ENCODE measurements at regions not wholly inside any gene's neighbourhood (a gene's known extent, or its start where the extent isn't known, plus 50 kb on each side); places are given as distances from the start of the nearest gene placed in this dataset.

GRCh38 chr10:130479146-130479545 lies 343.0 kb downstream of the GLRX3 start:
- CTCF ChIA-PET = no interaction called here
- Mint-ChIP-seq H3K9me3 (no peaks in the 10 kb centered on the region), H3K27me3 (no peaks in the 10 kb centered on the region), H3K27ac (no peak overlapping the region), H3K4me1 (ENCODE audit: low read depth) (no peaks in the 10 kb centered on the region), H3K4me3 (no peak overlapping the region), H3K36me3 (ENCODE audit: low read depth) (no peaks in the 10 kb centered on the region)
- POLR2A ChIA-PET = no interaction called here
- TF ChIP-seq CTCF (IDR thresholded peaks at IDR 0.05) = no peak
- DNase-seq (no peak), ATAC-seq (no peak)
- intact Hi-C loops (cut with micrococcal nuclease) = no loop called here

GRCh38 chr10:130479926-130480325 lies 343.7 kb downstream of the GLRX3 start:
- POLR2A ChIA-PET = no interaction called here
- H3K27me3 Mint-ChIP-seq = no peaks in the 10 kb centered on the region
- ATAC-seq = no peak
- no peak for TF ChIP-seq CTCF (IDR thresholded peaks at IDR 0.05)
- no peaks in the 10 kb centered on the region for H3K4me1 Mint-ChIP-seq (ENCODE audit: low read depth)
- intact Hi-C loops (cut with micrococcal nuclease) = no loop called here
- DNase-seq = no peak
- H3K36me3 Mint-ChIP-seq (ENCODE audit: low read depth) = no peaks in the 10 kb centered on the region
- CTCF ChIA-PET = no interaction called here
- H3K9me3 Mint-ChIP-seq = no peaks in the 10 kb centered on the region
- no peak overlapping the region for H3K27ac Mint-ChIP-seq
- no peak overlapping the region for H3K4me3 Mint-ChIP-seq

- no peaks in the 10 kb centered on the region for H3K36me3 Mint-ChIP-seq (ENCODE audit: low read depth)
- H3K4me1 Mint-ChIP-seq (ENCODE audit: low read depth) = no peaks in the 10 kb centered on the region
- ChIA-PET POLR2A (no interaction called here), CTCF (no interaction called here)
- H3K27me3 Mint-ChIP-seq = no peaks in the 10 kb centered on the region
- ATAC-seq = no peak
- H3K4me3 Mint-ChIP-seq = no peak overlapping the region
- no peak for TF ChIP-seq CTCF (IDR thresholded peaks at IDR 0.05)
- intact Hi-C loops (cut with micrococcal nuclease) = no loop called here
- DNase-seq = no peak
- H3K27ac Mint-ChIP-seq = no peak overlapping the region
- no peaks in the 10 kb centered on the region for H3K9me3 Mint-ChIP-seq
Measured at GRCh38 chr10:130480491-130480890, 344.3 kb downstream of the GLRX3 start.

- no peaks in the 10 kb centered on the region for H3K27me3 Mint-ChIP-seq
- H3K9me3 Mint-ChIP-seq = no peaks in the 10 kb centered on the region
- no peaks in the 10 kb centered on the region for H3K36me3 Mint-ChIP-seq (ENCODE audit: low read depth)
- H3K4me3 Mint-ChIP-seq = no peak overlapping the region
- H3K27ac Mint-ChIP-seq = no peak overlapping the region
- ChIA-PET POLR2A (interaction anchor here (1.4 kb wide), 1 partner anchor 10 kb away, joined by 4 read pairs; no protein-coding TSS in a partner anchor), CTCF (no interaction called here)
- intact Hi-C loops (cut with micrococcal nuclease) = no loop called here
- TF ChIP-seq CTCF (IDR thresholded peaks at IDR 0.05) = no peak
- DNase-seq = no peak
- no peak for ATAC-seq
- no peaks in the 10 kb centered on the region for H3K4me1 Mint-ChIP-seq (ENCODE audit: low read depth)
Measured at GRCh38 chr10:130481076-130481930, 345.1 kb downstream of the GLRX3 start.

GRCh38 chr10:130481936-130482335 lies 345.7 kb downstream of the GLRX3 start:
- no peak for TF ChIP-seq CTCF (IDR thresholded peaks at IDR 0.05)
- no peak for ATAC-seq
- ChIA-PET POLR2A (interaction anchor here (1.4 kb wide), 1 partner anchor 10 kb away, joined by 4 read pairs; no protein-coding TSS in a partner anchor), CTCF (no interaction called here)
- intact Hi-C loops (cut with micrococcal nuclease) = no loop called here
- H3K4me3 Mint-ChIP-seq = no peak overlapping the region
- no peaks in the 10 kb centered on the region for H3K36me3 Mint-ChIP-seq (ENCODE audit: low read depth)
- no peaks in the 10 kb centered on the region for H3K4me1 Mint-ChIP-seq (ENCODE audit: low read depth)
- DNase-seq = no peak
- no peaks in the 10 kb centered on the region for H3K27me3 Mint-ChIP-seq
- no peaks in the 10 kb centered on the region for H3K9me3 Mint-ChIP-seq
- no peak overlapping the region for H3K27ac Mint-ChIP-seq

Data from activated CD8-positive, alpha-beta T cell treated with anti-CD3 and anti-CD28 coated beads for 36 hours (primary cell).